Adrenal gland (tissue), 9 donors: ENCODE measurements at regions not wholly inside any gene's neighbourhood (a gene's known extent, or its start where the extent isn't known, plus 50 kb on each side); places are given as distances from the start of the nearest gene placed in this dataset.

Experiments
- DNase-seq, 7 donors: peaks; one replicate each; pipeline ENCODE4 v3.0.0-alpha.2; 2019 to 2020
- H3K27ac ChIP-seq, 5 donors: fragments of 200-600 bp; sonication (generic) in 4 of 5; 1 replicate in 3 of 5; 2 replicates in 2 of 5; pipeline versions ENCODE4 v1.5.1 to v1.8.0; 2016 to 2020; ENCODE audit warnings: mild to moderate bottlenecking in 1 of 5
- H3K27me3 ChIP-seq: fragments of 200-600 bp; 2 replicates; pipeline ENCODE4 v1.8.0; 2021
- H3K36me3 ChIP-seq, 2 donors: fragments of 200-600 bp; replicated peaks in 1 of 2; 1 replicate in 1 of 2; 2 replicates in 1 of 2; pipeline versions ENCODE4 v1.5.1 to v1.8.0; 2018 to 2022
- H3K4me1 ChIP-seq, 2 donors: fragments of 200-600 bp; replicated peaks in 1 of 2; 1 replicate in 1 of 2; 2 replicates in 1 of 2; pipeline versions ENCODE4 v1.5.1 to v1.8.0; 2018 to 2021
- H3K4me3 ChIP-seq, 4 donors: fragments of 200-600 bp; sonication (generic) in 3 of 4; one replicate each; pipeline ENCODE4 v1.5.1; 2016 to 2018
- H3K9me3 ChIP-seq, 3 donors: fragments of 200-600 bp; sonication (generic) in 1 of 3; replicated peaks in 1 of 3; 1 replicate in 2 of 3; 2 replicates in 1 of 3; pipeline versions ENCODE4 v1.5.1 to v1.8.0; 2016 to 2021
- CTCF ChIP-seq, 6 experiments: fragments of 450-650 bp in 4 of 6; fragments of 200-600 bp in 2 of 6; sonication (generic) in 1 of 6; IDR thresholded peaks; 1 replicate in 5 of 6; 2 replicates in 1 of 6; pipeline versions ENCODE4 v1.5.1 to v1.8.0; 2016 to 2021; ENCODE audit warnings: antibody characterized with exemption in 6 of 6, mild to moderate bottlenecking in 2 of 6, moderate library complexity in 1 of 6
- POLR2A ChIP-seq, 2 donors: fragments of 450-650 bp; IDR thresholded peaks; one replicate each; pipeline ENCODE4 v1.6.1; 2017; ENCODE audit warnings: antibody characterized with exemption in 2 of 2, mild to moderate bottlenecking in 2 of 2, moderate library complexity in 1 of 2
- WGBS, 4 donors: extraction: QIAGEN DNeasy Blood & Tissue Kit in 2 of 4; methylation state at CpG; one replicate each; pipeline versions ENCODE4 v1.1.5 to v1.1.7; 2013 to 2017; 5-methylcytosine and 5-hydroxymethylcytosine counted together
- intact Hi-C, 2 donors: fragments of 100-400 bp; cut with DNase I; formaldehyde crosslinking; loops; one replicate each; pipeline versions ENCODE4 v1.14.1 to v1.15.0; 2022 to 2023
- donor health status: healthy with polysubstance abuse.
- donor health status: Bipolar disorder and iron deficiency.
- donor health status: DM: yes; HTN: yes; CAD: no.
- donor health status: DM: no; HTN: no; CAD: no.
- donor health status: DM: no; HTN: no; CAD: no.

GRCh38 chr5:123819833-123820232, 307.9 kb downstream of the CSNK1G3 start:
- no peak for DNase-seq
- no peaks in the 10 kb centered on the region for H3K4me1 ChIP-seq
- no peak overlapping the region for H3K4me3 ChIP-seq
- TF ChIP-seq CTCF (IDR thresholded peaks at IDR 0.05) = no peak
- no peak for TF ChIP-seq POLR2A (IDR thresholded peaks at IDR 0.05)
- H3K9me3 ChIP-seq = no peaks in the 10 kb centered on the region
- 70 to 86% (median 78%) methylated on average over 4 of the region's 4 CpGs for WGBS, 4 donors
- H3K27me3 ChIP-seq = no peaks in the 10 kb centered on the region
- intact Hi-C loops = no loop called here
- H3K27ac ChIP-seq = no peak overlapping the region
- H3K36me3 ChIP-seq = no peaks in the 10 kb centered on the region

- TF ChIP-seq POLR2A (IDR thresholded peaks at IDR 0.05) = no peak
- no peak for DNase-seq
- no peaks in the 10 kb centered on the region for H3K4me1 ChIP-seq
- no peaks in the 10 kb centered on the region for H3K36me3 ChIP-seq
- 70 to 87% (median 79%) methylated on average over 3 of the region's 3 CpGs for WGBS, 4 donors
- H3K27me3 ChIP-seq = no peaks in the 10 kb centered on the region
- no peak overlapping the region for H3K4me3 ChIP-seq
- intact Hi-C loops = no loop called here
- no peak overlapping the region for H3K27ac ChIP-seq
- H3K9me3 ChIP-seq = no peaks in the 10 kb centered on the region
Observed at GRCh38 chr5:123819386-123819785, 307.4 kb downstream of the CSNK1G3 start.

- Histone ChIP-seq H3K27me3 (no peaks in the 10 kb centered on the region), H3K9me3 (no peaks in the 10 kb centered on the region), H3K36me3 (no peaks in the 10 kb centered on the region), H3K4me1 (no peaks in the 10 kb centered on the region), H3K27ac (no peak overlapping the region), H3K4me3 (no peak overlapping the region)
- intact Hi-C loops = no loop called here
- no peak for TF ChIP-seq POLR2A (IDR thresholded peaks at IDR 0.05)
- no peak for TF ChIP-seq CTCF (IDR thresholded peaks at IDR 0.05)
- DNase-seq = no peak
- 43 to 55% (median 51%) methylated on average over 2 of the region's 2 CpGs for WGBS, 4 donors
Observed at GRCh38 chr5:123817267-123817666, 305.3 kb downstream of the CSNK1G3 start.

GRCh38 chr5:123814801-123815470, 303.0 kb downstream of the CSNK1G3 start:
- 54 to 65% (median 62%) methylated on average over 8 of the region's 8 CpGs for WGBS, 4 donors
- no peak for TF ChIP-seq POLR2A (IDR thresholded peaks at IDR 0.05)
- TF ChIP-seq CTCF (IDR thresholded peaks at IDR 0.05) = no peak
- Histone ChIP-seq H3K4me1 (no peaks in the 10 kb centered on the region), H3K9me3 (no peaks in the 10 kb centered on the region), H3K4me3 (no peak overlapping the region), H3K36me3 (no peaks in the 10 kb centered on the region), H3K27ac (no peak overlapping the region), H3K27me3 (no peaks in the 10 kb centered on the region)
- intact Hi-C loops = no loop called here
- no peak for DNase-seq

GRCh38 chr5:123813937-123814624, 302.1 kb downstream of the CSNK1G3 start:
- WGBS, 4 donors = 51 to 62% (median 59%) methylated on average over 10 of the region's 10 CpGs
- H3K36me3 ChIP-seq = no peaks in the 10 kb centered on the region
- no peaks in the 10 kb centered on the region for H3K9me3 ChIP-seq
- H3K27ac ChIP-seq = no peak overlapping the region
- intact Hi-C loops = no loop called here
- H3K27me3 ChIP-seq = no peaks in the 10 kb centered on the region
- no peaks in the 10 kb centered on the region for H3K4me1 ChIP-seq
- no peak for DNase-seq
- no peak for TF ChIP-seq POLR2A (IDR thresholded peaks at IDR 0.05)
- no peak for TF ChIP-seq CTCF (IDR thresholded peaks at IDR 0.05)
- H3K4me3 ChIP-seq = no peak overlapping the region
